Upper lobe of left lung (tissue), 6 donors: ENCODE measurements at regions not wholly inside any gene's neighbourhood (a gene's known extent, or its start where the extent isn't known, plus 50 kb on each side); places are given as distances from the start of the nearest gene placed in this dataset.
A peak's percentile ranks its signal among the peaks of the same experiment; 100 is the strongest.

Source experiments
- ATAC-seq, 2 donors: fragments of 200-7000 bp; cut with Tn5 transposase; one replicate each; pipeline ENCODE4 v1.9.1; 2022; ENCODE audit warnings: mild to moderate bottlenecking in 2 of 2, moderate library complexity in 2 of 2; ENCODE audit not compliant: low FRiP score in 2 of 2
- DNase-seq, 2 donors: peaks; one replicate each; pipeline ENCODE4 v3.0.0-alpha.2; 2019 to 2020
- H3K27ac ChIP-seq, 4 donors: fragments of 200-600 bp; sonication (generic); one replicate each; pipeline ENCODE4 v1.5.1; 2016 to 2019
- H3K27me3 ChIP-seq, 4 donors: fragments of 200-600 bp; sonication (generic); one replicate each; pipeline ENCODE4 v1.5.1; 2017 to 2019
- H3K36me3 ChIP-seq, 4 donors: fragments of 200-600 bp; sonication (generic); one replicate each; pipeline ENCODE4 v1.5.1; 2016 to 2019
- H3K4me1 ChIP-seq, 4 donors: fragments of 200-600 bp; sonication (generic); one replicate each; pipeline ENCODE4 v1.5.1; 2018 to 2019
- H3K4me3 ChIP-seq, 4 donors: fragments of 200-600 bp; sonication (generic); one replicate each; pipeline ENCODE4 v1.5.1; 2017 to 2019; ENCODE audit warnings: mild to moderate bottlenecking in 2 of 4, moderate library complexity in 1 of 4
- H3K9me3 ChIP-seq, 4 donors: fragments of 200-600 bp; sonication (generic); one replicate each; pipeline ENCODE4 v1.5.1; 2018 to 2019
- CTCF ChIP-seq, 6 experiments: fragments of 450-650 bp in 4 of 6; fragments of 200-600 bp in 2 of 6; sonication (generic) in 2 of 6; IDR thresholded peaks; one replicate each; pipeline ENCODE4 v1.5.1; 2016 to 2019; ENCODE audit warnings: antibody characterized with exemption in 6 of 6
- EP300 ChIP-seq, 4 donors: sonication (generic); formaldehyde crosslinking; IDR thresholded peaks; one replicate each; pipeline ENCODE4 v1.5.1; 2017; ENCODE audit warnings: antibody characterized with exemption in 4 of 4, control low read depth in 2 of 4
- POLR2A ChIP-seq, 4 donors: fragments of 450-650 bp; IDR thresholded peaks; one replicate each; pipeline ENCODE4 v1.5.1; 2016 to 2017; ENCODE audit warnings: antibody characterized with exemption in 4 of 4, mild to moderate bottlenecking in 2 of 4
- POLR2AphosphoS5 ChIP-seq, 2 donors: sonication (generic); formaldehyde crosslinking; IDR thresholded peaks; one replicate each; pipeline ENCODE4 v1.5.1; 2017; ENCODE audit warnings: antibody characterized with exemption in 2 of 2
- whole genome bisulfite sequencing, 2 donors: methylation state at CpG; one replicate each; pipeline ENCODE4 v1.1.5; 2017 to 2018; 5-methylcytosine and 5-hydroxymethylcytosine counted together
- donor health status: DM: no; HTN: no; CAD: no; lungs with moderate emphysema.
- donor health status: DM: no; HTN: yes; CAD: no; lungs with severe emphysema.

- DNase-seq, result no peak
- no peak overlapping the region for H3K4me3 ChIP-seq
- TF ChIP-seq CTCF (IDR thresholded peaks at IDR 0.05) (no peak), POLR2AphosphoS5 (IDR thresholded peaks at IDR 0.05) (no peak), EP300 (IDR thresholded peaks at IDR 0.05) (no peak), POLR2A (IDR thresholded peaks at IDR 0.05) (no peak)
- WGBS, 2 donors, result 82 to 92% methylated on average over 1 of the region's 1 CpG
- ATAC-seq, result no peak
- H3K27ac ChIP-seq, result no peak overlapping the region
- no peaks in the 10 kb centered on the region for H3K36me3 ChIP-seq
- no peaks in the 10 kb centered on the region for H3K27me3 ChIP-seq
- H3K9me3 ChIP-seq, result no peaks in the 10 kb centered on the region
- no peaks in the 10 kb centered on the region for H3K4me1 ChIP-seq
These were observed 863.5 kb upstream of the CDH8 start for GRCh38 chr16:62899737-62900136.

DNA sequence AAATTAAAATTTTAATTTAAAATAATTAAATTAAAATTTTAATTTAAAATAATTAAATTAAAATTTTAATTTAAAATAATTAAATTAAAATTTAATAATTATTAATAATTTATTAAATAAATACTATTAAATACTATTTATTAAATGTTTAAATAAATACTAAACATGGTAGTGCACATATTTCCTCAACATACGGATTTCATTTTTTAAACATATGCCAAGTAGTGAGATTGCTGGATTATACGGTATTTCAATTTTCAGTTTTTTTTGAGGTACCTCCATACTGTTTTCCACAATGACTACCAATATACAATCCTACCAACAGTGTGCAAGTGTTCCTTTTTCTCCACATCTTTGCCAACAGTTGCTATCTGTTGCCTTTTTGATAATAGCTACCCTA lies 852.9 kb upstream of the CDH8 start:
- TF ChIP-seq POLR2AphosphoS5 (IDR thresholded peaks at IDR 0.05) (no peak), CTCF (IDR thresholded peaks at IDR 0.05) (no peak), EP300 (IDR thresholded peaks at IDR 0.05) (no peak), POLR2A (IDR thresholded peaks at IDR 0.05) (no peak)
- no peaks in the 10 kb centered on the region for H3K9me3 ChIP-seq
- no peak overlapping the region for H3K4me3 ChIP-seq
- WGBS, 2 donors, result 95 to 97% methylated on average over 2 of the region's 2 CpGs
- H3K4me1 ChIP-seq, result no peaks in the 10 kb centered on the region
- no peak for DNase-seq
- H3K27me3 ChIP-seq, result no peaks in the 10 kb centered on the region
- no peak for ATAC-seq
- H3K27ac ChIP-seq, result no peak overlapping the region
- H3K36me3 ChIP-seq, result no peaks in the 10 kb centered on the region

DNA sequence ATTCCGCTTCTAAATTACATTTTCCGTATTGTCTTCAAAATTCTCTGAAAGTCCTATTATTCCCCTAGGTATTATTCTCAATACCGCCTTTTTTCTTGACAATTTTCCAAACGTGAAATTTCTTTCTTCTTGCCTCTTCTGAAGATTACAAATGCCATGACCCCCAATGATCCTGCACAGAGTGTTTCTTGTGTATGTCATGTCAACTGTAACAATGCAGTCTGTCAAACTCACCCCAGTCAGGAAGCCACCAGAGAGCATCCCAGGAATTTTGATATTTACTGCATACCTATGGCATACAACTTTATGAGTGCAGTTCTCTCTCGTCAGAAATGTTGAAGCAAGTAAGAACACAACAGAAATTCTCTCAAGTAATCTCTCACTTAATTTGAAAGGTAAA lies 847.3 kb upstream of the CDH8 start:
- Histone ChIP-seq H3K36me3 (no peaks in the 10 kb centered on the region), H3K27ac (no peak overlapping the region), H3K4me3 (no peak overlapping the region), H3K4me1 (no peaks in the 10 kb centered on the region), H3K9me3 (no peaks in the 10 kb centered on the region), H3K27me3 (no peaks in the 10 kb centered on the region)
- no peak for DNase-seq
- WGBS, 2 donors, result 67 to 73% methylated on average over 5 of the region's 5 CpGs
- TF ChIP-seq EP300 (IDR thresholded peaks at IDR 0.05) (no peak), POLR2AphosphoS5 (IDR thresholded peaks at IDR 0.05) (no peak), POLR2A (IDR thresholded peaks at IDR 0.05) (no peak), CTCF (IDR thresholded peaks at IDR 0.05) (no peak)
- no peak for ATAC-seq

GRCh38 chr16:62882552-62883221 lies 846.4 kb upstream of the CDH8 start:
- Histone ChIP-seq H3K27me3 (no peaks in the 10 kb centered on the region), H3K27ac (no peak overlapping the region), H3K4me1 (no peaks in the 10 kb centered on the region), H3K36me3 (no peaks in the 10 kb centered on the region), H3K9me3 (no peaks in the 10 kb centered on the region), H3K4me3 (no peak overlapping the region)
- DNase-seq (no peak), ATAC-seq (no peak)
- TF ChIP-seq CTCF (IDR thresholded peaks at IDR 0.05), result no peak
- TF ChIP-seq POLR2A (IDR thresholded peaks at IDR 0.05), result no peak
- TF ChIP-seq EP300 (IDR thresholded peaks at IDR 0.05), result no peak
- TF ChIP-seq POLR2AphosphoS5 (IDR thresholded peaks at IDR 0.05), result no peak
- 84 to 88% methylated on average over 5 of the region's 5 CpGs for whole genome bisulfite sequencing, 2 donors

GRCh38 chr16:62876133-62876532 lies 839.9 kb upstream of the CDH8 start:
- ATAC-seq (no peak), DNase-seq (no peak)
- peak in 1 of 4 donors; percentile 24 for TF ChIP-seq EP300 (IDR thresholded peaks at IDR 0.05)
- no peak for TF ChIP-seq POLR2A (IDR thresholded peaks at IDR 0.05)
- TF ChIP-seq POLR2AphosphoS5 (IDR thresholded peaks at IDR 0.05), result no peak
- TF ChIP-seq CTCF (IDR thresholded peaks at IDR 0.05), result no peak
- no peaks in the 10 kb centered on the region for H3K36me3 ChIP-seq
- WGBS, 2 donors, result 69 to 72% methylated on average over 1 of the region's 1 CpG
- H3K27ac ChIP-seq, result peak overlapping the region in 2 of 4 donors; percentile 50 to 71
- no peak overlapping the region for H3K4me3 ChIP-seq
- no peaks in the 10 kb centered on the region for H3K9me3 ChIP-seq
- H3K4me1 ChIP-seq, result peaks cover 0 to 4% (median 0%) of the 10 kb centered on the region in 4 donors
- H3K27me3 ChIP-seq, result no peaks in the 10 kb centered on the region
